Neural cell (in vitro differentiated cells): ENCODE measurements at regions not wholly inside any gene's neighbourhood (a gene's known extent, or its start where the extent isn't known, plus 50 kb on each side); places are given as distances from the start of the nearest gene placed in this dataset.

Experiments used
- H2AFZ ChIP-seq: fragments of 200-600, 300-800 bp; sonication (generic), shearing (Covaris generic); 2 replicates; pipeline ENCODE4 v1.6.0; 2014; ENCODE audit warnings: low read depth, mild to moderate bottlenecking, antibody characterized with exemption, low read length, moderate library complexity
- H3F3A ChIP-seq: fragments of 200-600 bp; shearing (Covaris generic); 2 replicates; pipeline ENCODE4 v1.6.1; 2016; ENCODE audit warnings: mild to moderate bottlenecking, moderate library complexity, mixed read lengths, antibody characterized with exemption, low read length; ENCODE audit not compliant: insufficient read depth, poor library complexity, severe bottlenecking
- H3K27ac ChIP-seq: fragments of 200-600, 300-800 bp; sonication (generic), shearing (Covaris generic); 2 replicates; pipeline ENCODE4 v1.5.1; 2014; ENCODE audit warnings: mild to moderate bottlenecking, low read length, moderate library complexity
- H3K27me3 ChIP-seq: fragments of 300-800, 200-600 bp; sonication (generic), shearing (Covaris generic); 2 replicates; pipeline ENCODE4 v1.6.0; 2014; ENCODE audit warnings: mild to moderate bottlenecking, low read depth, low read length, moderate library complexity; ENCODE audit not compliant: insufficient read depth
- H3K36me3 ChIP-seq: fragments of 300-800, 200-600 bp; sonication (generic), shearing (Covaris generic); 2 replicates; pipeline ENCODE4 v1.5.1; 2014; ENCODE audit warnings: mild to moderate bottlenecking, antibody characterized with exemption, low read length, moderate library complexity; ENCODE audit not compliant: insufficient read depth
- H3K4me2 ChIP-seq: fragments of 300-800, 200-600 bp; sonication (generic), shearing (Covaris generic); 2 replicates; pipeline ENCODE4 v1.6.0; 2014; ENCODE audit warnings: mild to moderate bottlenecking, low read length
- H3K4me3 ChIP-seq: fragments of 300-800, 200-600 bp; sonication (generic), shearing (Covaris generic); 2 replicates; pipeline ENCODE4 v1.5.1; 2014; ENCODE audit warnings: mild to moderate bottlenecking, low read length, moderate library complexity
- H3K79me2 ChIP-seq: fragments of 200-600 bp; shearing (Covaris generic); replicated peaks from 2 replicates; pipeline ENCODE4 v1.6.0; 2014; ENCODE audit warnings: mild to moderate bottlenecking, low read length, moderate library complexity; ENCODE audit not compliant: insufficient read depth
- H3K9ac ChIP-seq: fragments of 300-800, 200-600 bp; sonication (generic), shearing (Covaris generic); 2 replicates; pipeline ENCODE4 v1.6.1; 2016; ENCODE audit warnings: mild to moderate bottlenecking, low read length, mixed read lengths
- H3K9me2 ChIP-seq: fragments of 200-600 bp; shearing (Covaris generic); 2 replicates; pipeline ENCODE4 v1.6.1; 2016; ENCODE audit warnings: mild to moderate bottlenecking, low read length, mixed read lengths; ENCODE audit not compliant: insufficient read depth
- H3K9me3 ChIP-seq: fragments of 200-600, 300-800 bp; sonication (generic), shearing (Covaris generic); 2 replicates; pipeline ENCODE4 v1.6.1; 2016; ENCODE audit warnings: mild to moderate bottlenecking, mixed run types, low read length, moderate library complexity, mixed read lengths
- H4K20me1 ChIP-seq: fragments of 200-600 bp; shearing (Covaris generic); 2 replicates; pipeline ENCODE4 v1.6.1; 2016; ENCODE audit warnings: mild to moderate bottlenecking, mixed run types; ENCODE audit not compliant: insufficient read depth
- CTCF ChIP-seq: fragments of 450-650 bp; IDR thresholded peaks from 2 replicates; pipeline ENCODE4 v1.5.1; 2014; ENCODE audit warnings: antibody characterized with exemption, mild to moderate bottlenecking, moderate library complexity; ENCODE audit not compliant: poor library complexity, severe bottlenecking
- EP300 ChIP-seq: fragments of 450-650 bp; conservative IDR thresholded peaks from 2 replicates; pipeline ENCODE4 v1.6.1; 2014; ENCODE audit warnings: antibody characterized with exemption, mild to moderate bottlenecking, moderate library complexity; ENCODE audit not compliant: poor library complexity, severe bottlenecking
- EZH2 ChIP-seq: fragments of 200-600, 300-800 bp; shearing (Covaris generic), sonication (generic); IDR thresholded peaks from 2 replicates; pipeline ENCODE4 v1.6.1; 2014; ENCODE audit warnings: antibody characterized with exemption, low read length, borderline replicate concordance, mild to moderate bottlenecking; ENCODE audit not compliant: insufficient read depth, poor library complexity, severe bottlenecking
- MXI1 ChIP-seq: fragments of 450-650 bp; conservative IDR thresholded peaks from 2 replicates; pipeline ENCODE4 v1.6.1; 2014; ENCODE audit warnings: antibody characterized with exemption, mild to moderate bottlenecking; ENCODE audit not compliant: poor library complexity, severe bottlenecking
- POLR2AphosphoS5 ChIP-seq: IDR thresholded peaks from 2 replicates; pipeline ENCODE4 v1.6.1; 2012
- RAD21 ChIP-seq: fragments of 450-650 bp; conservative IDR thresholded peaks from 2 replicates; pipeline ENCODE4 v1.6.1; 2014; ENCODE audit warnings: antibody characterized with exemption, mild to moderate bottlenecking, moderate library complexity
- REST ChIP-seq: IDR thresholded peaks from 2 replicates; pipeline ENCODE4 v1.6.1; 2012; ENCODE audit warnings: borderline replicate concordance
- SMC3 ChIP-seq: fragments of 450-650 bp; conservative IDR thresholded peaks from 2 replicates; pipeline ENCODE4 v1.6.1; 2014; ENCODE audit warnings: antibody characterized with exemption, mild to moderate bottlenecking, moderate library complexity; ENCODE audit not compliant: poor library complexity
- TAF1 ChIP-seq: IDR thresholded peaks from 2 replicates; pipeline ENCODE4 v1.6.1; 2012; ENCODE audit warnings: low read depth

GRCh38 chr4:136012220-136012619 lies 1520.1 kb downstream of the PCDH18 start:
- no peaks in the 10 kb centered on the region for H3F3A ChIP-seq
- H3K9ac ChIP-seq: no peak overlapping the region
- no peaks in the 10 kb centered on the region for H3K27me3 ChIP-seq
- TF ChIP-seq POLR2AphosphoS5: no peak
- no peak for TF ChIP-seq EZH2
- TF ChIP-seq SMC3: no peak
- no peak for TF ChIP-seq CTCF
- TF ChIP-seq EP300: no peak
- no peak for TF ChIP-seq MXI1
- TF ChIP-seq RAD21: no peak
- H3K79me2 ChIP-seq: no peaks in the 10 kb centered on the region
- H3K27ac ChIP-seq: no peak overlapping the region
- H3K4me3 ChIP-seq: no peak overlapping the region
- no peak overlapping the region for H2AFZ ChIP-seq
- no peak overlapping the region for H3K4me2 ChIP-seq
- no peaks in the 10 kb centered on the region for H3K9me3 ChIP-seq
- no peaks in the 10 kb centered on the region for H3K36me3 ChIP-seq
- no peaks in the 10 kb centered on the region for H3K9me2 ChIP-seq
- H4K20me1 ChIP-seq: no peaks in the 10 kb centered on the region

- TF ChIP-seq RAD21 (no peak), SMC3 (no peak), EZH2 (no peak), POLR2AphosphoS5 (no peak), CTCF (no peak), EP300 (no peak), MXI1 (no peak), REST (no peak), TAF1 (no peak)
- H3K27me3 ChIP-seq: no peaks in the 10 kb centered on the region
- H2AFZ ChIP-seq: no peak overlapping the region
Measured at GRCh38 chr4:136009258-136009832, 1522.9 kb downstream of the PCDH18 start.

More at GRCh38 chr4:136009258-136009832, 1522.9 kb downstream of the PCDH18 start:
- no peaks in the 10 kb centered on the region for H3K36me3 ChIP-seq
- no peaks in the 10 kb centered on the region for H3F3A ChIP-seq
- no peak overlapping the region for H3K4me3 ChIP-seq
- no peaks in the 10 kb centered on the region for H3K79me2 ChIP-seq
- no peaks in the 10 kb centered on the region for H3K9me3 ChIP-seq
- no peak overlapping the region for H3K27ac ChIP-seq
- no peak overlapping the region for H3K4me2 ChIP-seq
- H3K9me2 ChIP-seq: no peaks in the 10 kb centered on the region
- no peak overlapping the region for H3K9ac ChIP-seq
- no peaks in the 10 kb centered on the region for H4K20me1 ChIP-seq
